Loucy (cell line): ENCODE measurements at regions not wholly inside any gene's neighbourhood (a gene's known extent, or its start where the extent isn't known, plus 50 kb on each side); places are given as distances from the start of the nearest gene placed in this dataset.

Source experiments
- H2AFZ ChIP-seq: fragments of 200-600 bp; sonication (generic); 2 replicates; pipeline ENCODE4 v1.6.0; 2016; ENCODE audit warnings: antibody characterized with exemption, mild to moderate bottlenecking, low read length, moderate library complexity
- H3F3A ChIP-seq: fragments of 200-600 bp; 2 replicates; pipeline ENCODE4 v1.6.0; 2016; ENCODE audit warnings: antibody characterized with exemption, low read depth, mild to moderate bottlenecking
- H3K27me3 ChIP-seq: fragments of 200-600 bp; sonication (generic); 2 replicates; pipeline ENCODE4 v1.6.1; 2014; ENCODE audit warnings: low read length, mild to moderate bottlenecking; ENCODE audit not compliant: insufficient read depth, poor library complexity, severe bottlenecking
- H3K36me3 ChIP-seq: fragments of 200-600 bp; sonication (generic); 2 replicates; pipeline ENCODE4 v1.6.1; 2016; ENCODE audit warnings: low read length; ENCODE audit not compliant: insufficient read depth
- H3K4me1 ChIP-seq: fragments of 200-600 bp; sonication (generic); 2 replicates; pipeline ENCODE4 v1.5.1; 2014; ENCODE audit warnings: low read length, mild to moderate bottlenecking; ENCODE audit not compliant: insufficient read depth, poor library complexity, severe bottlenecking
- H3K4me2 ChIP-seq: fragments of 200-600 bp; sonication (generic); 2 replicates; pipeline ENCODE4 v1.6.0; 2014; ENCODE audit warnings: antibody characterized with exemption, low read length, low read depth, mild to moderate bottlenecking; ENCODE audit not compliant: poor library complexity, severe bottlenecking
- H3K4me3 ChIP-seq: fragments of 200-600 bp; sonication (generic); 2 replicates; pipeline ENCODE4 v1.5.1; 2014; ENCODE audit warnings: low read length, mild to moderate bottlenecking, mixed read lengths; ENCODE audit not compliant: poor library complexity, severe bottlenecking
- H3K79me2 ChIP-seq: fragments of 200-600 bp; sonication (generic); 2 replicates; pipeline ENCODE4 v1.6.1; 2014; ENCODE audit warnings: low read length; ENCODE audit not compliant: insufficient read depth
- H3K9ac ChIP-seq: fragments of 200-600 bp; sonication (generic); 2 replicates; pipeline ENCODE4 v1.6.0; 2014; ENCODE audit warnings: mild to moderate bottlenecking, low read depth, low read length, moderate library complexity; ENCODE audit not compliant: poor library complexity, severe bottlenecking
- H3K9me2 ChIP-seq: fragments of 200-600 bp; sonication (generic); replicated peaks from 2 replicates; pipeline ENCODE4 v1.6.1; 2016; ENCODE audit warnings: low read depth, low read length, mixed read lengths
- H3K9me3 ChIP-seq: fragments of 200-600 bp; sonication (generic); 2 replicates; pipeline ENCODE4 v1.6.1; 2014; ENCODE audit warnings: mild to moderate bottlenecking, antibody characterized with exemption, low read length, low read depth; ENCODE audit not compliant: insufficient read depth
- H4K20me1 ChIP-seq: fragments of 200-600 bp; sonication (generic); 2 replicates; pipeline ENCODE4 v1.6.0; 2014; ENCODE audit warnings: antibody characterized with exemption, low read length, mild to moderate bottlenecking; ENCODE audit not compliant: insufficient read depth, poor library complexity, severe bottlenecking
- CTCF ChIP-seq: fragments of 200-600 bp; sonication (generic); conservative IDR thresholded peaks from 2 replicates; pipeline ENCODE4 v1.5.1; 2014; ENCODE audit warnings: mild to moderate bottlenecking, antibody characterized with exemption, low read length
- EZH2phosphoT487 ChIP-seq: fragments of 200-600 bp; IDR thresholded peaks from 2 replicates; pipeline ENCODE4 v1.6.1; 2018; ENCODE audit warnings: antibody characterized with exemption, mild to moderate bottlenecking, moderate library complexity, borderline replicate concordance

- Histone ChIP-seq H3K9me3 (no peaks in the 10 kb centered on the region; the same call in 1 of the 2 replicates), H3K27me3 (no peaks in the 10 kb centered on the region), H3K79me2 (no peaks in the 10 kb centered on the region), H3K9ac (no peak overlapping the region), H3K36me3 (no peaks in the 10 kb centered on the region), H4K20me1 (no peaks in the 10 kb centered on the region), H2AFZ (no peak overlapping the region), H3K4me1 (no peaks in the 10 kb centered on the region), H3K4me3 (no peak overlapping the region), H3K9me2 (no peaks in the 10 kb centered on the region), H3K4me2 (no peak overlapping the region), H3F3A (no peaks in the 10 kb centered on the region)
- TF ChIP-seq EZH2phosphoT487 = no peak
- TF ChIP-seq CTCF = no peak
Observed at GRCh38 chr1:5311634-5312292, 657.4 kb downstream of the AJAP1 start.

GRCh38 chr1:5311147-5311546 lies 656.7 kb downstream of the AJAP1 start:
- no peaks in the 10 kb centered on the region for H3K27me3 ChIP-seq
- no peak for TF ChIP-seq EZH2phosphoT487
- TF ChIP-seq CTCF = no peak
- H3K9me3 ChIP-seq = no peaks in the 10 kb centered on the region; the same call in 1 of the 2 replicates
- H3K9me2 ChIP-seq = no peaks in the 10 kb centered on the region
- no peak overlapping the region for H3K9ac ChIP-seq
- no peaks in the 10 kb centered on the region for H3K79me2 ChIP-seq
- no peaks in the 10 kb centered on the region for H3K36me3 ChIP-seq
- no peak overlapping the region for H2AFZ ChIP-seq
- H3K4me3 ChIP-seq = no peak overlapping the region
- no peaks in the 10 kb centered on the region for H3F3A ChIP-seq
- no peak overlapping the region for H3K4me2 ChIP-seq
- no peaks in the 10 kb centered on the region for H4K20me1 ChIP-seq
- H3K4me1 ChIP-seq = no peaks in the 10 kb centered on the region

GRCh38 chr1:5308249-5308648 lies 653.8 kb downstream of the AJAP1 start:
- Histone ChIP-seq H3K27me3 (no peaks in the 10 kb centered on the region), H3K9ac (no peak overlapping the region), H2AFZ (no peak overlapping the region), H3K4me3 (no peak overlapping the region), H3K36me3 (no peaks in the 10 kb centered on the region), H3K4me1 (no peaks in the 10 kb centered on the region), H3K79me2 (no peaks in the 10 kb centered on the region), H3F3A (no peaks in the 10 kb centered on the region), H3K9me3 (no peaks in the 10 kb centered on the region; the same call in 1 of the 2 replicates), H3K4me2 (no peak overlapping the region), H3K9me2 (no peaks in the 10 kb centered on the region), H4K20me1 (no peaks in the 10 kb centered on the region)
- TF ChIP-seq EZH2phosphoT487 (no peak), CTCF (no peak)
